KBM-7 (cell line): ENCODE measurements at regions not wholly inside any gene's neighbourhood (a gene's known extent, or its start where the extent isn't known, plus 50 kb on each side); places are given as distances from the start of the nearest gene placed in this dataset.
A peak's percentile ranks its signal among the peaks of the same experiment; 100 is the strongest.
"Not testable (repeated sequence)": the region's sequence is repeated elsewhere in the genome, so short reads cannot be mapped to it uniquely, and the experiment has no call there.

Experiments used
- DNase-seq: peaks from one replicate; pipeline ENCODE4 v3.0.0-alpha.2; 2015
- in situ Hi-C: fragments of 300-500 bp; cut with MboI; formaldehyde crosslinking; loops from 2 replicates; pipeline ENCODE4 v1.14.3; 2020; ENCODE audit warnings: low sequenced_read_pairs, low pct_unique_long_range_greater_than_20kb, mixed read lengths

DNA sequence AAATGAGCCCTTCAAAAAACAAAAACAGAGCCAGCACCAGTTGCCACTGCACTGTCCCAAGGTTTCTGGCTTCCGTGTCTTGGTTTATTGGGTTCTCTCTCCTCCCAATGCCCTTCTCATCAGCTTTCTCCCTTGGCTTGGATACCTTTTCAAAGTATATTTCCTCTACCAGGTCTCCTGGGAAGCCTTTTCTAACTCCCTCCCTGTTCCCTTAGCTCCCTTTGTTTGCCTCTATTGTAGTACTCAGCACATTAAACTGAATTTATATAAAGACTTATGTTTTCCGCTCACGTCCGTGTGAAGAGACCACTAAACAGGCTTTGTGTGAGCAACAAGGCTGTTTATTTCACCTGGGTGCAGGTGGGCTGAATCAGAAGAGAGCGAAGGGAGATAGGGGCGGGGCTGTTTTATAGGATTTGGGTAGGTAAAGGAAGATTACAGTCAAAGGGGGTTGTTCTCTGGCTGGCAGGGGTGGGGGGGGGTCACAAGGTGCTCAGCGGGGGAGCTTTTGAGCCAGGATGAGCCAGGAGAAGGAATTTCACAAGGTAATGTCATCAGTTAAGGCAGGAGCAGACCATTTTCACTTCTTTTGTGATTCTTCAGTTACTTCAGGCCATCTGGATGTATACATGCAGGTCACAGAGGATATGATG is 89.7 kb upstream of the DNAH14 start:
- DNase-seq, in situ Hi-C loops: not testable (repeated sequence)

DNA sequence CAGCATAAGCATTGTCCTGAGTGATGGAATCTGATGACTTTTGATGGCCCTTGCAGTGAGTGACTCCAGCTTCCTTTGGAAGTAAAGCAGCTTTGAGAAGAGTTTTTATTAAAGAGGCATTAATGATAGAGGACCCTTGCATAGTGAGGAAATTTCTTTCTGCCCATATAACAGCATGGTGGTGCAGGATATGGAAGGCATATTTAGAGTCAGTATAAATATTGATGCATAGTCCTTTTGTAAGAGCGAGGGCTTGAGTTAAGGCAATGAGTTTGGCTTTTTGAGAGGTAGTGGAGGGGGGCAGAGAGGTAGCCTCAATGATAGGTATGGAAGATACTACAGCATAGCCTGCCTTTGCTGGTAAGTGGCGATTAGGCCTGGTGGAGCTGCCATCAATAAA is 87.7 kb upstream of the DNAH14 start:
- DNase-seq, in situ Hi-C loops: not testable (repeated sequence)

GRCh38 chr1:224846119-224846907 is 83.2 kb upstream of the DNAH14 start:
- DNase-seq: no peak
- in situ Hi-C loops: no loop called here

GRCh38 chr1:224850446-224850845 is 79.0 kb upstream of the DNAH14 start:
- in situ Hi-C loops: loop anchor here (25.0 kb wide), 1 partner anchor 338 kb away; no protein-coding TSS in a partner anchor
- no peak for DNase-seq

- in situ Hi-C loops: loop anchor here (25.0 kb wide), 1 partner anchor 339 kb away; no protein-coding TSS in a partner anchor
- peak; percentile 59 for DNase-seq
Measured at GRCh38 chr1:224851210-224851847, 78.1 kb upstream of the DNAH14 start.

- in situ Hi-C loops: loop anchor here (25.0 kb wide), 1 partner anchor 340 kb away; no protein-coding TSS in a partner anchor
- no peak for DNase-seq
Measured at GRCh38 chr1:224851848-224852261, 77.6 kb upstream of the DNAH14 start.

DNA sequence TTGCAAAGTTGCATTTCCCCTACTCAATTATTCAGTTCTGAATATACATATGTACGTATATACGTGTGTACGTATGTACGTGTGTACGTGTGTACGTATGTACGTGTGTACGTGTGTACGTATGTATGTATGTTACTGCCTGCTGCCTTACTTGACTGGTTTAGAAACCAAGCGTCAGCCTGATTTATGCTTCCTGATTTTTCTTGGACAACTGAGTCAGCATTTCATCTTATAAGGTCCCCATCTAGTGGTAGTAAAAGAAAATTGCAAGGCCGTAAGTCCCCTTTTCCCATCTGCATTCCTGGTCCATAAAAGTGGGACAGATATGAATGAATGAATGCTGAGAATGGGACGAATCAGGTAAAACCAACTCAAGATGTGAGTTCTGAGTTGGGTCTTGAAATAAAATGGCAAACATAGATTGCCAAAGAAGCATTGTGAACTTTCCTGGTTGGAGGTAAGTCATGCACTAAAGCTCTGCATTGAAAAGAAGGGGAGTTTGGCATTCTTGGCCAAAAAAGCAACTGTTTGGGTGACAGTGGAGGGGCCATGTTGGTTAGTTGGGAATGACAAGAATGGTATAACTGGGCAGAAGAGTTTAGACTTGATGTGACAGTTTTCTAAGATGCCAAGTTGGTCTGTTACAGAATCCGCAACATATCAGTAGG is 76.4 kb upstream of the DNAH14 start:
- in situ Hi-C loops: loop anchor here (25.0 kb wide), 1 partner anchor 341 kb away; no protein-coding TSS in a partner anchor
- peak; percentile 55 for DNase-seq

DNA sequence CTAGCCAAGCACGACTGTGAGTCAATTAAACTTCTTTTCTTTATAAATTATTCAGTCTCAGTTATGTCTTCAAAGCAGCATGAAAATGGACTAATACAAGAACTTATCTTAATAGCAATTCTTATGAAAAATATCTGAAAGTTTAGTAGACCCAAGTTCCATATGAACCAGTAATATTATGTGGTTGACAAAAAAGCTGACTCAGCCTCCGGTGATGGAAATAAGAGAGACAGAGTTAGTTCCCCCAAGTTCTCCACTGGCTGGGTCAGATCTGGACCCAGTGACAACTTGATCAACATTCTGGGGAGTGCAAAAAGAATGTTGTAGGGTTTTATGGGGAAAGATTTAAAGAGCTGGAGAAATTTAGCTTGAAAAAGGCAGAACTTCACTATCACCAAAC is 72.5 kb upstream of the DNAH14 start:
- in situ Hi-C loops: loop anchor here (25.0 kb wide), 1 partner anchor 345 kb away; no protein-coding TSS in a partner anchor
- DNase-seq: no peak

GRCh38 chr1:224859651-224860050 is 69.8 kb upstream of the DNAH14 start:
- no peak for DNase-seq
- in situ Hi-C loops: loop anchor here (25.0 kb wide), 1 partner anchor 347 kb away; no protein-coding TSS in a partner anchor

- in situ Hi-C loops: loop anchor here (25.0 kb wide), 1 partner anchor 348 kb away; no protein-coding TSS in a partner anchor
- no peak for DNase-seq
Measured at GRCh38 chr1:224860488-224861338, 68.8 kb upstream of the DNAH14 start.

DNA sequence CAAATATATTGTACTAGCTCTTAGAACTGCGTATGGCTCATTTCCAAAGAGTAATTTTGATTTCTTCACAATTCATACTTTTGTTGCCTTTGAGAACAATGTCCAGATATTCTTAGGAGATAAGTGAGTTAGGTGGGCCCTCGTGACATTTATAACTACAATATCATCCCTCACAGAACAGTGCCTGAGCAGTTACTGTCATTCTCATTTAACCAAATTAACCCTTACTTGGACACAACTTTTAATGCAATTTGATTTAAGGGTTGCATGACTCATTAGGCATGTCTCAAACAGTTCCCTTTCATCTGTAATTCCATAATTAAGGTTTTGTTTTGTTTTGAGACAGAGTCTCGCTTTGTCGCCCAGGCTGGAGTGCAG is 68.1 kb upstream of the DNAH14 start:
- in situ Hi-C loops: loop anchor here (25.0 kb wide), 1 partner anchor 349 kb away; no protein-coding TSS in a partner anchor
- no peak for DNase-seq

GRCh38 chr1:224863486-224863885 is 66.0 kb upstream of the DNAH14 start:
- no peak for DNase-seq

DNA sequence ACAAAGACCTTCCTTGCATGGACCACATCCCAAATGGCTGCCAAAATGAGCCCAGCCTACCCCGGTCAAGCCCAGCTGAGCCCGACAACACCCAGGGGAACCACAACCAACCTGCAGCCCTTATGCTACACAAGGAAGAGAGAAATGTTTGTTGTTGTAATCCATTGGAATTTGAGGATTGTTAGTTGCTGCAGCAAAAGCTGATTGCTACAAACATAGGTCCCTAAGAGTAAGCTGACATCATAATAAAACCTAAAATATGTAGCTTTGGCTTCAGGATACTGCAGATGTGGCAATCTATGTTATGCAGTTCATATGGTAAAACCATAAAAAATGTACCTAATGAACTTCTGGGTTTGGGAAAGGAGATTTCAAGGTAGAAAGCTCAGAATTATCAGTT is 65.5 kb upstream of the DNAH14 start:
- DNase-seq: no peak
- in situ Hi-C loops: loop anchor here (25.0 kb wide), 1 partner anchor 352 kb away; no protein-coding TSS in a partner anchor

More at GRCh38 chr1:224863486-224863885, 66.0 kb upstream of the DNAH14 start:
- in situ Hi-C loops: loop anchor here (25.0 kb wide), 1 partner anchor 351 kb away; no protein-coding TSS in a partner anchor

DNA sequence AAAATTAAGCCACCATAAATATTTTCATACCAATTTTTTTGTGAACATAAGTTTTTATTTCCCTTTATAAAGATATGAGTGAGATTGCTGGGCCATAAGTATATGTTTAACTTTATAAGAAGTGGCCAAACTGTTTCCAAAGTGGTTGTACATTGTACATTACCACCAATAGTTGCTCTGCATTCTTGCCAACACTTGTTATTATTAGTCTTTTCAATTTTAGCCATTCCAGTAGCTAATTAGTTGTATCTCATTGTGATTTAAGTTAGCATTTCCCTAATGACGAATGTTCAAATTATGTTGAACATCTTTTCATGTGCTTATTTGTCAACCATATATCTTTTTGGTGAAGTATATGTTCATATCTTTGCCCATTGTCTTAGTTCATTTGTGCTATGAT is 64.0 kb upstream of the DNAH14 start:
- in situ Hi-C loops: loop anchor here (25.0 kb wide), 1 partner anchor 353 kb away; no protein-coding TSS in a partner anchor
- no peak for DNase-seq

DNA sequence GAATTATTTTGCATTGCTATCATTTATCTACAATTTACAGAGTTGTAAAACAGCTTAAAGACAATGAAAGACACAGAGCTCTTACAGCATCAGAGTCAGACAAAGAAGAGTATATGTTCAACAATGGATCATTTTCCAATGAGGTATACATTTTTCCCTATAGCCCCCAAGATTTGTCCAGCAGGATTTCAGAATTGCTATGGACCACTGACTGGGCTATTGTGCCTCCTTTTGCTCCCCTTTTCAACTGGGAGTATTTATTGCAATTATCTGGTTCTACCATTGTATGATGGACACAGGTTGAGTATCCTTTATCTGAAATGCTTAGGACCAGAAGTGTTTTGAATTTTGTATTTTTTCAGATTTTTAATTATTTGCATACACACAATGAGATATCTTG is 62.5 kb upstream of the DNAH14 start:
- in situ Hi-C loops: loop anchor here (25.0 kb wide), 1 partner anchor 355 kb away; no protein-coding TSS in a partner anchor
- DNase-seq: no peak

GRCh38 chr1:224867715-224868114 is 61.8 kb upstream of the DNAH14 start:
- no peak for DNase-seq
- in situ Hi-C loops: loop anchor here (25.0 kb wide), 1 partner anchor 355 kb away; no protein-coding TSS in a partner anchor

GRCh38 chr1:224872832-224873433 is 56.5 kb upstream of the DNAH14 start:
- DNase-seq: no peak
- in situ Hi-C loops: loop anchor here (25.0 kb wide), 1 partner anchor 361 kb away; no protein-coding TSS in a partner anchor
